Transverse colon (tissue), 4 donors: ENCODE measurements at regions not wholly inside any gene's neighbourhood (a gene's known extent, or its start where the extent isn't known, plus 50 kb on each side); places are given as distances from the start of the nearest gene placed in this dataset.

Source experiments
- DNase-seq: peaks from one replicate; pipeline ENCODE4 v3.0.0-alpha.2; 2019
- H3K27ac ChIP-seq, 4 donors: fragments of 200-600 bp; sonication (generic); 2 replicates each; pipeline ENCODE4 v1.5.1; 2016 to 2018; ENCODE audit warnings: inconsistent platforms in 4 of 4
- H3K27me3 ChIP-seq: fragments of 200-600 bp; sonication (generic); 2 replicates; pipeline ENCODE4 v1.5.1; 2017; ENCODE audit warnings: inconsistent platforms
- H3K36me3 ChIP-seq, 4 donors: fragments of 200-600 bp; sonication (generic); 2 replicates each; pipeline ENCODE4 v1.5.1; 2017 to 2019; ENCODE audit warnings: inconsistent platforms in 4 of 4
- H3K4me1 ChIP-seq, 4 donors: fragments of 200-600 bp; sonication (generic); 2 replicates each; pipeline ENCODE4 v1.5.1; 2017 to 2020; ENCODE audit warnings: inconsistent platforms in 4 of 4
- H3K4me3 ChIP-seq, 4 donors: fragments of 200-600 bp; sonication (generic); 1 replicate in 1 of 4; 2 replicates in 3 of 4; pipeline versions ENCODE4 v1.5.1 to v1.6.1; 2017 to 2019; ENCODE audit warnings: inconsistent platforms in 4 of 4
- H3K9me3 ChIP-seq, 2 donors: fragments of 200-600 bp; sonication (generic); 2 replicates each; pipeline ENCODE4 v1.5.1; 2017 to 2019; ENCODE audit warnings: inconsistent platforms in 2 of 2
- EP300 ChIP-seq: sonication (generic); formaldehyde crosslinking; IDR thresholded peaks from one replicate; pipeline ENCODE4 v1.6.1; 2017; ENCODE audit warnings: antibody characterized with exemption, low read depth
- POLR2A ChIP-seq: fragments of 450-650 bp; IDR thresholded peaks from one replicate; pipeline ENCODE4 v1.6.1; 2016; ENCODE audit warnings: antibody characterized with exemption, mild to moderate bottlenecking, moderate library complexity
- POLR2AphosphoS5 ChIP-seq, 3 donors: sonication (generic); formaldehyde crosslinking; IDR thresholded peaks; one replicate each; pipeline ENCODE4 v1.6.1; 2016; ENCODE audit warnings: antibody characterized with exemption in 3 of 3
- WGBS, 2 donors: methylation state at CpG; one replicate each; pipeline ENCODE4 v1.1.5; 2018; ENCODE audit warnings: low coverage in 1 of 2; 5-methylcytosine and 5-hydroxymethylcytosine counted together
- in situ Hi-C, 4 donors: fragments of 200-750 bp; cut with MboI; loops; one replicate each; pipeline versions ENCODE4 v1.15.0 to v1.15.1; 2017; ENCODE audit warnings: low sequenced_read_pairs in 3 of 4, low pct_ligation_motif_present in 1 of 4, low pct_unique_long_range_greater_than_20kb in 1 of 4
- intact Hi-C: fragments of 100-400 bp; cut with DNase I; formaldehyde crosslinking; loops from one replicate; pipeline ENCODE4 v1.15.1; 2023; ENCODE audit warnings: low total_unique reads
- TF ChIP-seq, protein P1 (sequence below), 5 experiments: fragments of 200-600 bp in 3 of 5; fragments of 450-650 bp in 2 of 5; sonication (generic) in 3 of 5; IDR thresholded peaks; 1 replicate in 2 of 5; 2 replicates in 3 of 5; pipeline ENCODE4 v1.5.1; 2016 to 2017; ENCODE audit warnings: antibody characterized with exemption in 5 of 5, inconsistent platforms in 3 of 5, mild to moderate bottlenecking in 2 of 5, moderate library complexity in 1 of 5

DNA sequence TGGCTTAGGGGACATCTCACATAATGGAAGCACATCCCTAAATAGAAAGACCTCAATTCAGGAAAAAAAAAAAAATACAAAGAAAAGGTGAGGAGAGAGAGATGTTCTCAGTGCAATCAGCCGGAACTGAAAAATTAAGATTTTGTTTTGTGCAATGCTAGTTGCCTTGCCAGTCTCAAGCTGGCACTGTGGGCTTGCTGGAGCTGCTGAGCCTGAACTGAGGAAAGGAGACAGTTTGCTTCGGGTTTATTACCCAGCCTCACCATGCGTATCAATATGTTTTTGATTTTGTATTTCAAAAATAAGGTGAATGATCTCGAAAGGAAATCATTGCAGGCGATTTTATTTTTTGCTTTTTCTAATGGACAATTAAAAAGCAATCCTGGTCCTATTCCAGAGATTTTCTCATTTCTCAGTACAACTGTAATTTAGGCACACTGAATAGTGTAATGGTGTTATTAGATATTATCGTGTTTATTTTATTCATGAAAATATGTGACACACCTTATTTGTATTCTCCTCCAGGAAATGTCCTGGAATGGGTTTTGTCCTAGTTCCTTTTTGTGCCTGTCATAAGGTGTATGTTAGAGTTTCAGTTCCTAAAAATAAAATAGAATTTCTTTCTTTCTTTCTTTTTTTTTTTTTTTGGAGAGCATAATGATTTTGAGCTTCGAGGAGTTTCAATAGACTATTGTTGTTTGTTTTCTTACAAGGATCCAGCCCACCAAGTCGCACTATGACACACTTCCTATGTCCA is 72.8 kb upstream of the ZEB2 start:
- WGBS, 2 donors: 85 to 86% methylated on average over 8 of the region's 8 CpGs
- no peaks in the 10 kb centered on the region for H3K27me3 ChIP-seq
- H3K9me3 ChIP-seq: no peaks in the 10 kb centered on the region
- no peak for DNase-seq
- in situ Hi-C loops (no loop called here), intact Hi-C loops (no loop called here)
- H3K4me3 ChIP-seq: no peak overlapping the region
- peaks cover 0 to 11% (median 0%) of the 10 kb centered on the region in 4 donors for H3K4me1 ChIP-seq
- H3K27ac ChIP-seq: no peak overlapping the region
- TF ChIP-seq POLR2A (no peak), EP300 (no peak), POLR2AphosphoS5 (IDR thresholded peaks at IDR 0.05) (no peak)
- TF ChIP-seq, protein P1, sequence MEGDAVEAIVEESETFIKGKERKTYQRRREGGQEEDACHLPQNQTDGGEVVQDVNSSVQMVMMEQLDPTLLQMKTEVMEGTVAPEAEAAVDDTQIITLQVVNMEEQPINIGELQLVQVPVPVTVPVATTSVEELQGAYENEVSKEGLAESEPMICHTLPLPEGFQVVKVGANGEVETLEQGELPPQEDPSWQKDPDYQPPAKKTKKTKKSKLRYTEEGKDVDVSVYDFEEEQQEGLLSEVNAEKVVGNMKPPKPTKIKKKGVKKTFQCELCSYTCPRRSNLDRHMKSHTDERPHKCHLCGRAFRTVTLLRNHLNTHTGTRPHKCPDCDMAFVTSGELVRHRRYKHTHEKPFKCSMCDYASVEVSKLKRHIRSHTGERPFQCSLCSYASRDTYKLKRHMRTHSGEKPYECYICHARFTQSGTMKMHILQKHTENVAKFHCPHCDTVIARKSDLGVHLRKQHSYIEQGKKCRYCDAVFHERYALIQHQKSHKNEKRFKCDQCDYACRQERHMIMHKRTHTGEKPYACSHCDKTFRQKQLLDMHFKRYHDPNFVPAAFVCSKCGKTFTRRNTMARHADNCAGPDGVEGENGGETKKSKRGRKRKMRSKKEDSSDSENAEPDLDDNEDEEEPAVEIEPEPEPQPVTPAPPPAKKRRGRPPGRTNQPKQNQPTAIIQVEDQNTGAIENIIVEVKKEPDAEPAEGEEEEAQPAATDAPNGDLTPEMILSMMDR (IDR thresholded peaks at IDR 0.05): no peak
- no peaks in the 10 kb centered on the region for H3K36me3 ChIP-seq

DNA sequence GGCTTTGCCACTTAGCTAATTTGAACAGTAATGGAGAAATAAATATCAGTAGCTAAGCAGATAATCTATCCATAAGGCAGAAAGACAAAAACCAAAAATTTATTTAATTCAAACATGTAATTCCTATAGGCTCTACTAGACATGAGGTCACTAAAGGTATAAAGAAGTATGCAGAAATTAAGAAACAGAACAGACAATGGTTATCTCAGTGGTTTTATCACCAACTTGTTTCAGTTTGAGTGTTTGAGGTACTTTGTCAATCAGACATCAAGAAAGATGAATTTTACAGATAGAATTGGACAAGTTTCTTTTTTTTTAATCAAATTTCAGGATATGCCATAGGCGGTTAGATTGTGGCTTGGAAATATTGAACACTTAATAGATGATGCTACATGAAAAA is 67.4 kb upstream of the ZEB2 start:
- Histone ChIP-seq H3K36me3 (no peaks in the 10 kb centered on the region), H3K4me3 (no peak overlapping the region), H3K4me1 (no peaks in the 10 kb centered on the region), H3K27me3 (no peaks in the 10 kb centered on the region), H3K9me3 (no peaks in the 10 kb centered on the region), H3K27ac (no peak overlapping the region)
- 98 to 100% methylated on average over 1 of the region's 1 CpG for WGBS, 2 donors
- DNase-seq: no peak
- in situ Hi-C loops: no loop called here
- intact Hi-C loops: no loop called here
- TF ChIP-seq, protein P1 (IDR thresholded peaks at IDR 0.05): no peak
- no peak for TF ChIP-seq POLR2AphosphoS5 (IDR thresholded peaks at IDR 0.05)
- no peak for TF ChIP-seq POLR2A
- TF ChIP-seq EP300: no peak

DNA sequence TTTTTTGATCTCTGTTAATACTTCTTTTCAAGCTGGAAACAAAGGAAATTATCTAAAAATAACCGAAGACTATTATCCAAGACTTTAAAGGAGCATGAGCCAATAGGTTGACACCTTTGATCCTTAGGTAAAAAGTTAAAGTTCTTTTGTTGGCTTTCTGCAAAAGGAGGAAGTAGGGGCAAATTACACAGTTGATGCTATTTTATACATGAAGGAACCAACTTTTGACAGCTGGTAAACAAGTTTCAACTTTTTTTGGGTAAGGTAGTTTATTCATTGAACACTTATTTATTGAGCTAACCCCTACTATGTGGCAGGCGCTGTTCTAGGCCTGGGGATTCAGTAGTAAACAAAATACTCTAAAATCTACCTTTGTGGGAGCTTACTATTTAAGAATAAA is 66.6 kb upstream of the ZEB2 start:
- no peaks in the 10 kb centered on the region for H3K9me3 ChIP-seq
- no peaks in the 10 kb centered on the region for H3K4me1 ChIP-seq
- no peak overlapping the region for H3K27ac ChIP-seq
- whole genome bisulfite sequencing, 2 donors: 83 to 100% methylated on average over 2 of the region's 2 CpGs
- TF ChIP-seq POLR2A: no peak
- intact Hi-C loops: no loop called here
- H3K4me3 ChIP-seq: no peak overlapping the region
- H3K27me3 ChIP-seq: no peaks in the 10 kb centered on the region
- in situ Hi-C loops: no loop called here
- DNase-seq: no peak
- H3K36me3 ChIP-seq: no peaks in the 10 kb centered on the region

DNA sequence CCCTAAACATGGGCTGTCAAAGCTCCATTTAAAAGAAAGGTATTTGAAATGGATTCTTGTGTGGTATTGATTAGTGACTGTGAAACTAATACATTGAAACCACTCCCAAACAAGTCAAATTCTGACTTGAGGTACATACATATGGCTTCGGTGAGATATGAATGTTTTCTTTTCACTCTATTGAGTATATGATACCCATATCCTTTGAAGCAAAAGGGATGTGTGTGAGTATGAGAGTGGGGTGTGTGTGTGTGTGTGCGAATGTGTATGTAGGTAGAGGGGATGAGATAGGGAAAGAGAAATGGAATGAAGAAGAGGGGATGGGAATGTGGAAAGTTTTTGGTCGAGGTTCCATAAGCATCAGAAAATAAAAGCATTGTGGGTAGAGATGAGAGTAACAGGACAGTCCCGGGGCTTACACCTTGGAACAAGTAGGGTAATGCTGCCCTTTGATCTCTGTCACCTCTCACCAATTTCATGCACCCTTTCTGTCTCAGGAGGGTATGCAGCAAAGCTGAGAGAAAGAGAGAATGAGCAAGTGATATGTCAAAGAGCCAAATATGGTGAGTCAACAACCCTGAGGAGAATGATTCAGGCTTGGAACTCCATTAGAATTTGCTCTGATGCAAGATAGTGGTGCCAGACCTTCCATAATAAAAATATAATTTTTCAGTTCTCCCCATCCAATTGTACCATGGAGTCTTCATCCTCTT is 64.0 kb upstream of the ZEB2 start:
- in situ Hi-C loops (no loop called here), intact Hi-C loops (no loop called here)
- no peak overlapping the region for H3K4me3 ChIP-seq
- H3K9me3 ChIP-seq: no peaks in the 10 kb centered on the region
- H3K4me1 ChIP-seq: no peaks in the 10 kb centered on the region
- no peaks in the 10 kb centered on the region for H3K36me3 ChIP-seq
- no peak for TF ChIP-seq POLR2A
- no peak for TF ChIP-seq EP300
- no peak for TF ChIP-seq POLR2AphosphoS5 (IDR thresholded peaks at IDR 0.05)
- TF ChIP-seq, protein P1 (IDR thresholded peaks at IDR 0.05): no peak
- H3K27me3 ChIP-seq: no peaks in the 10 kb centered on the region
- DNase-seq: no peak
- no peak overlapping the region for H3K27ac ChIP-seq
- 60 to 67% methylated on average over 4 of the region's 4 CpGs for WGBS, 2 donors
